Urinary bladder (tissue), 3 donors: ENCODE measurements at regions not wholly inside any gene's neighbourhood (a gene's known extent, or its start where the extent isn't known, plus 50 kb on each side); places are given as distances from the start of the nearest gene placed in this dataset.

Experiments
- DNase-seq: peaks from one replicate; pipeline ENCODE4 v3.0.0-alpha.2; 2015; ENCODE audit errors: extremely low spot score
- H3K27ac ChIP-seq: one replicate; pipeline ENCODE4 v1.5.1; 2013; ENCODE audit warnings: low read depth, mild to moderate bottlenecking, moderate library complexity
- H3K36me3 ChIP-seq: one replicate; pipeline ENCODE4 v1.6.1; 2013; ENCODE audit warnings: mild to moderate bottlenecking, moderate library complexity; ENCODE audit not compliant: insufficient read depth
- H3K4me1 ChIP-seq: one replicate; pipeline ENCODE4 v1.6.1; 2013; ENCODE audit warnings: mild to moderate bottlenecking, moderate library complexity; ENCODE audit not compliant: insufficient read depth
- H3K4me3 ChIP-seq: one replicate; pipeline ENCODE4 v1.5.1; 2013; ENCODE audit warnings: low read depth, low read length
- WGBS: extraction: QIAGEN DNeasy Blood & Tissue Kit; methylation state at CpG from one replicate; pipeline ENCODE4 v1.1.7; 2013; 5-methylcytosine and 5-hydroxymethylcytosine counted together
- donor health status: healthy with polysubstance abuse.
- donor health status: healthy.

- 36% methylated on average over 7 of the region's 7 CpGs for whole genome bisulfite sequencing
- no peak for DNase-seq
Observed at GRCh38 chr6:1081551-1082284, 230.2 kb upstream of the FOXQ1 start.

GRCh38 chr6:1080453-1081337 lies 231.2 kb upstream of the FOXQ1 start:
- H3K4me1 ChIP-seq, result no peaks in the 10 kb centered on the region
- H3K4me3 ChIP-seq, result no peak overlapping the region
- WGBS, result 90% methylated on average over 34 of the region's 34 CpGs
- H3K27ac ChIP-seq, result no peak overlapping the region
- no peaks in the 10 kb centered on the region for H3K36me3 ChIP-seq
- DNase-seq, result no peak

More at GRCh38 chr6:1081551-1082284, 230.2 kb upstream of the FOXQ1 start:
- H3K4me1 ChIP-seq, result no peaks in the 10 kb centered on the region
- no peaks in the 10 kb centered on the region for H3K36me3 ChIP-seq
- H3K27ac ChIP-seq, result no peak overlapping the region
- H3K4me3 ChIP-seq, result no peak overlapping the region

GRCh38 chr6:1079525-1079924 lies 232.4 kb upstream of the FOXQ1 start:
- DNase-seq, result no peak
- Histone ChIP-seq H3K36me3 (no peaks in the 10 kb centered on the region), H3K4me1 (no peaks in the 10 kb centered on the region), H3K27ac (peak overlapping the region; percentile 15), H3K4me3 (no peak overlapping the region)
- WGBS, result 87% methylated on average over 6 of the region's 6 CpGs

- Histone ChIP-seq H3K27ac (no peak overlapping the region), H3K4me1 (no peaks in the 10 kb centered on the region), H3K4me3 (no peak overlapping the region), H3K36me3 (no peaks in the 10 kb centered on the region)
- DNase-seq, result no peak
- WGBS, result 92% methylated on average over 22 of the region's 22 CpGs
Observed at GRCh38 chr6:1077478-1078416, 234.2 kb upstream of the FOXQ1 start.

DNA sequence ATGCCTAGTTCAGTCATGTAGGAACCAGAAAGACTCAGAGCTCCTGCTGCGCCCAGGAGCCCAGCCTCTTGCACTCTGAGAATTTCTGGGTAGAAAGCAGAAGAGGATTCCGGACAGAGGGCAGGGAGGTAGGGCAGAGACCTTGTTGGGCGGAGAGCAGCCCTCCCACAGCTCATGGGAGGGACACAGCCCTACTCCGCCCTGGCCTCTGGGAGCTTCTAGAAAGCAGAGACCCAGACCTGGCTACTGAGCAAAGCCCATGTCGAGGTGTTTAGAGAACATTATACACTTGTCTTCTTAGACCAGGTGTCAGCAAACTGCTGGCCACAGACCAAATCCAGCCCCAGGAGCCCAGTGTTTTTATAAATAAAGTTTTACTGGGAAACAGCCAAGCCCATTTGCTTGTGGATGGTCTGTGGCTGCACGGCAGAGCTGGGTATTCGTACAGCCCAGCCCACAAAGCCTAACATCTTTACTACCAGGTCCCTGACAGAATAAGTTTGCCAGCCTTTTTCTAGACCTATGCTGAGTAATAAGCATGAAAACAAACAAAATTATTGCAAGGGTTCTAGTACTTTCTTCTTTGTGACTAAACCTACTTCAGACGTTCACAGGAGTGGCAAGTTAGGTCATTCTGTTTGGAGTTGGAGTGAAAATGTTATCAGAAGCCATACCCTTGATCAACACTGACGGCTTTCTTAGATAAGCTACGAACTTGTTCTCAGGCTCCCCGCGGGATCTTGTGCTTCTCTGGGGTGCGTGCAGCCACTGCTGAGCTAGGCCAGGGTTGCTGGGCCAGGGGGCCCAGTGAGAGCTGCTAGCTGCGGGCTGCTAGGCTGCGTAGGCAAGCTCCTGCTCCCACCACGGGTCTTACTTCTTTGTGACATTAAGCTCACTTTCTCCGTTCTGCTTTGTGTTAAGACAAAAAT lies 235.1 kb upstream of the FOXQ1 start:
- peak overlapping the region; percentile 62 for H3K27ac ChIP-seq
- no peak overlapping the region for H3K4me3 ChIP-seq
- no peak for DNase-seq
- no peaks in the 10 kb centered on the region for H3K36me3 ChIP-seq
- WGBS, result 74% methylated on average over 17 of the region's 17 CpGs
- no peaks in the 10 kb centered on the region for H3K4me1 ChIP-seq

DNA sequence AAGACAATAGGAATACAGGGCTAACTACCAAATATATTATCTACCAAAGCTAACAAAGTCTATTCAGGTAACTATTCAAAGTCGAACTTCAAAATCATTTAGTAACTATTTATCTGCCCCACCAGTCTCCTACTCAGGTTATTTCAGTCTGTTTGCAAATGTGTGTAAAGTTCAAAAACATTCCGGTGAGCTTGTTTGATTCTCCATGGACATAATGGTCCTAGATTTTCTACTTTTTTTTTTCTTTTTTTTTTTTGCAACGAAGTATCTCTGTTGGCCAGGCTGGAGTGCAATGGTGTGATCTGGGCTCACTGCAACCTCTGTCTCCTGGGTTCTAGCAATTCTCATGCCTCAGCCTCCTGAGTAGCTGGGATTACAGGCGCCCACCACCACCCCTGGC lies 236.0 kb upstream of the FOXQ1 start:
- Histone ChIP-seq H3K36me3 (no peaks in the 10 kb centered on the region), H3K4me3 (no peak overlapping the region), H3K4me1 (no peaks in the 10 kb centered on the region), H3K27ac (no peak overlapping the region)
- no peak for DNase-seq
- 86% methylated on average over 4 of the region's 4 CpGs for WGBS

DNA sequence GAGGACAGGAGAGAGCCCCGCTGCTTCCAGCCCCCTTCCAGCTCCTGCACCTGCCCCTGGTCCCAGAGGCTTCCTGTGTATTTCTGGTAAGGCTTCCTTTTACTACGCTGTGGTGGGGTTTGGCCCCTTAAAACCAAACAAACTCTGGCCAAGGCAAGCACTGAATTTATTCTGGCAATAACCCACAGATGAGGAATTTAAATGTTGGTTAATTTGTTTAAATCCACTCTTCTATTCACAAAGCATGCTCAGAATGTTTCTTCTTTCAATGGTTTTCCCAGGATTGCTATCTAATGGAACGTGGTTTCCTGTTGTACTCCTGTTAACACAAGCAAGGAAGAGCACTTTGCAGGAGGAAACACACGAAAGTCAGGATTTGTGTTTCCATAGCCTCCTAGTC lies 236.5 kb upstream of the FOXQ1 start:
- Histone ChIP-seq H3K36me3 (no peaks in the 10 kb centered on the region), H3K27ac (no peak overlapping the region), H3K4me1 (no peaks in the 10 kb centered on the region), H3K4me3 (no peak overlapping the region)
- DNase-seq, result no peak
- WGBS, result 60% methylated on average over 4 of the region's 4 CpGs

GRCh38 chr6:1070085-1070521 lies 241.8 kb upstream of the FOXQ1 start:
- no peak for DNase-seq
- WGBS, result 15% methylated on average over 12 of the region's 12 CpGs

DNA sequence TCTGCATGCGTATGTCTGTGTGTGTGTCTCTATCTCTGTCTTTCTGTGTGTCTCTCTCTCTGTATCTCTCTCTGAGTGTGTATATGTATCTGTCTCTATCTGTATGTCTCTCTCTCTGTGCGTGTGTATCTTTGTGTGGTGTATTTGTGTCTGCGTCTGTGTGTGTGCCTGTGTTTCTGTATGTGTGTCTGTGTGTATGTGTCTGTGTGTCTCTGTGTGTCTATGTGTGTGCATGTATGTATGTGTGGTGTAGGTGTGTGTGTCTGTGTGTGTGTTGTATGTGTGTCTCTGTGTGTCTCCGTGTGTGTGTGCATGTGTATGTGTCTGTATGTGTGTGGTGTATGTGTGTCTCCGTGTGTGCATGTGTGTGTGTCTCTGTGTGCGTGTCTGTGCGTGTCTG lies 243.0 kb upstream of the FOXQ1 start:
- H3K4me3 ChIP-seq, result no peak overlapping the region
- no peak overlapping the region for H3K27ac ChIP-seq
- no peaks in the 10 kb centered on the region for H3K36me3 ChIP-seq
- 84% methylated on average over 7 of the region's 7 CpGs for WGBS
- no peaks in the 10 kb centered on the region for H3K4me1 ChIP-seq
- no peak for DNase-seq

More at GRCh38 chr6:1070085-1070521, 241.8 kb upstream of the FOXQ1 start:
- no peak overlapping the region for H3K4me3 ChIP-seq
- H3K4me1 ChIP-seq, result no peaks in the 10 kb centered on the region
- no peaks in the 10 kb centered on the region for H3K36me3 ChIP-seq
- no peak overlapping the region for H3K27ac ChIP-seq

GRCh38 chr6:1068068-1068467 lies 243.8 kb upstream of the FOXQ1 start:
- WGBS, result 86% methylated on average over 7 of the region's 7 CpGs
- H3K36me3 ChIP-seq, result no peaks in the 10 kb centered on the region
- H3K4me3 ChIP-seq, result no peak overlapping the region
- H3K27ac ChIP-seq, result no peak overlapping the region
- DNase-seq, result no peak
- H3K4me1 ChIP-seq, result no peaks in the 10 kb centered on the region

GRCh38 chr6:1067346-1067745 lies 244.6 kb upstream of the FOXQ1 start:
- 86% methylated on average over 3 of the region's 3 CpGs for WGBS
- H3K27ac ChIP-seq, result no peak overlapping the region
- no peaks in the 10 kb centered on the region for H3K36me3 ChIP-seq
- no peak for DNase-seq
- no peaks in the 10 kb centered on the region for H3K4me1 ChIP-seq
- no peak overlapping the region for H3K4me3 ChIP-seq

- no peaks in the 10 kb centered on the region for H3K36me3 ChIP-seq
- H3K4me1 ChIP-seq, result no peaks in the 10 kb centered on the region
- DNase-seq, result no peak
- no peak overlapping the region for H3K27ac ChIP-seq
- 68% methylated on average over 11 of the region's 11 CpGs for WGBS
- no peak overlapping the region for H3K4me3 ChIP-seq
Observed at GRCh38 chr6:1066449-1067090, 245.3 kb upstream of the FOXQ1 start.
